Activated T-cell treated with anti-CD3 and anti-CD28 coated beads, Interleukin-2, amount 50 U/mL, for 72 hours (primary cell): ENCODE measurements at regions not wholly inside any gene's neighbourhood (a gene's known extent, or its start where the extent isn't known, plus 50 kb on each side); places are given as distances from the start of the nearest gene placed in this dataset.
A peak's percentile ranks its signal among the peaks of the same experiment; 100 is the strongest.
"Not testable (repeated sequence)": the region's sequence is repeated elsewhere in the genome, so short reads cannot be mapped to it uniquely, and the experiment has no call there.

Source experiments
- ATAC-seq, 2 donors: fragments of 150-1000 bp; cut with Tn5 transposase; replicated peaks in 1 of 2; 2 replicates each; pipeline ENCODE4 v1.10.0; 2021; ENCODE audit warnings: moderate library complexity in 2 of 2, mild to moderate bottlenecking in 1 of 2
- DNase-seq, 2 donors: peaks; one replicate each; pipeline ENCODE4 v3.0.0; 2021 to 2022; ENCODE audit warnings: mixed read lengths in 1 of 2
- H3K27ac Mint-ChIP-seq: one replicate; pipeline ENCODE4 v1.8.0; 2022; ENCODE audit warnings: mild to moderate bottlenecking, moderate library complexity, mixed read lengths
- H3K27me3 Mint-ChIP-seq: one replicate; pipeline ENCODE4 v1.8.0; 2022; ENCODE audit warnings: low read depth, mixed read lengths
- H3K36me3 Mint-ChIP-seq, 2 donors: one replicate each; pipeline ENCODE4 v1.8.0; 2022; ENCODE audit warnings: mixed read lengths in 2 of 2, mild to moderate bottlenecking in 1 of 2; ENCODE audit not compliant: insufficient read depth in 2 of 2
- H3K4me1 Mint-ChIP-seq: one replicate; pipeline ENCODE4 v1.8.0; 2022; ENCODE audit warnings: low read depth, mixed read lengths
- H3K4me3 Mint-ChIP-seq, 2 donors: one replicate each; pipeline ENCODE4 v1.8.0; 2022; ENCODE audit warnings: mild to moderate bottlenecking in 2 of 2, mixed read lengths in 2 of 2, moderate library complexity in 2 of 2
- H3K9me3 Mint-ChIP-seq, 2 donors: one replicate each; pipeline ENCODE4 v1.8.0; 2022; ENCODE audit warnings: mixed read lengths in 2 of 2

DNA sequence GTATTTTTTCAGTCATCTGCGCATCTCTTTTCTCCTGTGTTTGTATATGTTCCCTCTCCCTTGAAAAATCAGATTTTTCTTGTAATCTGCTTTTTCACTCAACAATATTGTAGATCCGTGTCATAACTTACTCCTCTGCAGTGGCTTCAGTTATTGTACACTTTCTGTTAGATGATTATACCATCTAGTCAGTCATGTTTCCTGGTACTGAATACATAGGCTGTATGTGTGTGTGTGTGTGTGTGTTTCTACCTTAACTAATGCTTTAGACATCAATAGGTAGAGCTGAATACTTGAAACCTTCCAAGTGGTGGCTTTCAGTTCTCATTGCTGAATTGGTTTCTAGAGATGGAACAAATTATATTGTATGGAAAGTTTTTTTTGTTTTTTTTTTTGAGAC is 77.4 kb upstream of the LYSMD4 start:
- not testable (repeated sequence) for H3K27me3 Mint-ChIP-seq, H3K9me3 Mint-ChIP-seq, DNase-seq
- Mint-ChIP-seq H3K4me3 (peak overlapping the region; percentile 84 to 89), H3K4me1 (peaks cover 39% of the 10 kb centered on the region), H3K27ac (peak overlapping the region; percentile 81), H3K36me3 (peaks cover 8 to 16% of the 10 kb centered on the region in 2 donors)
- ATAC-seq, result peak; percentile 43 to 44

DNA sequence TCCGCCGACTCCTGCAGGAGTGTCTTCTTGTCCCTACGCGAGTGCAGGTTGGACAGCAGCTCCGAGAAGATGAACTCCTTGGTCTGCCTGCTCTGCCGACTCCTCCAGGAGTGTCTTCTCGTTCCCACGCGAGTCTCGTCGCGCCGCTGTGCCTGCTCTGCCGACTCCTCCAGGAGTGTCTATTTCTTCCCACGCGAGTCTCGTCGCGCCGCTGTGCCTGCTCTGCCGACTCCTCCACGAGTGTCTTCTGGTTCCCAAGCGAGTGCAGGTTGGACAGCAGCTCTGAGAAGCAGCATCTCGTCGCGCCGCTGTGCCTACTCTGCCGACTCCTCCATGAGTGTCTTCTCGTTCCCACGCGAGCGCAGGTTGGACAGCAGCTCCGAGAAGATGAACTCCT is 66.6 kb upstream of the LYSMD4 start:
- not testable (repeated sequence) for H3K27me3 Mint-ChIP-seq, H3K27ac Mint-ChIP-seq, H3K36me3 Mint-ChIP-seq, H3K4me3 Mint-ChIP-seq, H3K4me1 Mint-ChIP-seq, H3K9me3 Mint-ChIP-seq, DNase-seq, ATAC-seq

GRCh38 chr15:99799182-99799853 is 66.1 kb upstream of the LYSMD4 start:
- H3K36me3 Mint-ChIP-seq, H3K4me1 Mint-ChIP-seq, H3K4me3 Mint-ChIP-seq, DNase-seq, H3K27ac Mint-ChIP-seq, H3K27me3 Mint-ChIP-seq, ATAC-seq, H3K9me3 Mint-ChIP-seq: not testable (repeated sequence)

- not testable (repeated sequence) for H3K27me3 Mint-ChIP-seq, H3K36me3 Mint-ChIP-seq, H3K27ac Mint-ChIP-seq, H3K4me1 Mint-ChIP-seq, H3K9me3 Mint-ChIP-seq, ATAC-seq, DNase-seq, H3K4me3 Mint-ChIP-seq
Measured at GRCh38 chr15:99796940-99797870, 64.0 kb upstream of the LYSMD4 start.

DNA sequence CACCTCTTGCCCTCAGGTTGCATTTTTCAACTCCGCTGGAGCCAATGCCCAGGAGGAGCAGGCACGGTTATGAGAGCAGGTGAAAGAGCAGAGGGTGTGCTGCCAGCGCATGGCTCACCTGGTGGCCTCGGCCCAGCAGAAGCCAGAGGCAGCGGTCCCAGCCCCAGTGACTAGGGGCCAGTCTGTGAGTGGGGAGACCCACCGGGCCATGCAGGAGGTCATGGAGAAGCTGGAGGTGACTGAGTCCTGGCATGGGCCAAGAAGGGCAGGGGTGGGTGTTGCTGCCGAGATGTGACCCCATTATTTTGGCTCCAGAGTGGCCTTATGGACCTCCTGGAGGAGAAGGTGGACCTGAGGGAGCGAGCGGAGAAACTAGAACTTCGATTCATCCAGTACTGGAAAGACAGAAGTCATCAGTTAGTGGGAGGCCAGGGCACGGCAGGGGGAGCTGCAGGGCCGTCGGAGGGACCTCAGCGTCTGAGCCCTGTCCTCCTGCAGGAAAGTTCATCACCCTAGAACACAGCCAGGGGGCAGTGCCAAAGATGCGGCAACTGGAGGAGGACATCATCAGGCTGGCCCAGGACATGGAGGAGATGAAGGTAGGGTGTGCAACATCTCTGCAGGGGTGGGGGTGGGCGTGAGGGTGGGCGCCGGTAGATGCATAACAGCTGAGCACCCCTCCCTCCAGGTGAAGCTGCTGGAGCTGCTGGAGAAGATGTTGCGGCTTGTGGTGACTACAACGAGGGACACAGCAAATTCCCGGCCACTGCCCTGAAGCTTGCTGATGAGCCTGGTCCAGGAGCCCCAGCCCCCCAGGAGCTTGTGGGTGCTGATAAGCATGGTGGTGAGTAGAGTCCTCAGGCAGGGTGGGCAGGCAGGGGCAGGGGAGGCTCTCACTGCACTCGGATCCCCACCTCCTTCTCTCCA is 58.9 kb upstream of the LYSMD4 start:
- H3K36me3 Mint-ChIP-seq, DNase-seq, H3K4me1 Mint-ChIP-seq, H3K4me3 Mint-ChIP-seq, ATAC-seq, H3K9me3 Mint-ChIP-seq, H3K27ac Mint-ChIP-seq, H3K27me3 Mint-ChIP-seq: not testable (repeated sequence)

GRCh38 chr15:99790751-99791150 is 57.5 kb upstream of the LYSMD4 start:
- H3K36me3 Mint-ChIP-seq, H3K4me3 Mint-ChIP-seq: not testable (repeated sequence)

DNA sequence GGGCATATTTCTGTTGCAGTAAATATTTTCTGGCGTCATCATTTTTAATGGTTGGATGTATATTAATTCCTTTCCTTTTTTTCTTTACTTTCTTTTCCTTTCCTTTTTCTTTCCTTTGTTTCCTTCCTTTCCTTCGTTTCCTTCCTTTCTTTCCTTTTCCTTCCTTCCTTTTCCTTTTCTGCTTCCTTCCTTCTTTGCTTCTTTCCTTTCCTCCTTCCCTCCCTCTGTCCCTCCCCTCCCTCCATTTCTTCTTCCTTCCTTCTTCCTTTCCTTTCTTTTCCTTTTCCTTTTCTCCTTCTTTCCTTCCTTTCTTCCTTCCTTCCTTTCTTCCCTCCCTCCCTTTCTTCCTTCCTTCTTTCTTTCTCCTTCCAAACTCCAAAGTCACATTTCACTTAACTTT is 54.9 kb upstream of the LYSMD4 start:
- Mint-ChIP-seq H3K27me3 (no peaks in the 10 kb centered on the region), H3K4me3 (no peak overlapping the region), H3K27ac (no peak overlapping the region)

More at GRCh38 chr15:99790751-99791150, 57.5 kb upstream of the LYSMD4 start:
- H3K27me3 Mint-ChIP-seq, DNase-seq, H3K4me1 Mint-ChIP-seq, ATAC-seq, H3K9me3 Mint-ChIP-seq, H3K27ac Mint-ChIP-seq: not testable (repeated sequence)

DNA sequence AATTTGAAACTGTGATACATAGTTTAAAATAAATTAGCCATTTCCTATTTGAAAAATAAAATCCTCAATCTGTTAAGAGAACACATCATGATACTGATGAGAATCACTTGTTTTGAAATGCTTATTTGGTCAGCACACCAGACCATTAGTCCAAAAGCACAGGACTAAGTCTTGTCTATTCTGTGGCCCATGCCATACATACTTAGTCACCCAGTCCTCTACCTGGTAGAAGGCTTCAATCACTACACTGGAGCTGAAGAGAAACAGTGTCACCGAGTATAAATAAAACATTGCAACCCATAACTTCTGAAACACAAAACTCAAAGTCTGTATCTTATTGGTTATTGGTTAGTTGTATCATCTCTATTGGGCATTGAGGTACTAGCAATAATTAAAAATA is 51.6 kb upstream of the LYSMD4 start:
- ATAC-seq, DNase-seq, H3K4me3 Mint-ChIP-seq, H3K4me1 Mint-ChIP-seq, H3K36me3 Mint-ChIP-seq, H3K27me3 Mint-ChIP-seq, H3K27ac Mint-ChIP-seq, H3K9me3 Mint-ChIP-seq: not testable (repeated sequence)

More for the DNA sequence above, 54.9 kb upstream of the LYSMD4 start:
- no peak for ATAC-seq
- Mint-ChIP-seq H3K9me3 (no peaks in the 10 kb centered on the region), H3K4me1 (no peaks in the 10 kb centered on the region), H3K36me3 (no peaks in the 10 kb centered on the region)
- no peak for DNase-seq

DNA sequence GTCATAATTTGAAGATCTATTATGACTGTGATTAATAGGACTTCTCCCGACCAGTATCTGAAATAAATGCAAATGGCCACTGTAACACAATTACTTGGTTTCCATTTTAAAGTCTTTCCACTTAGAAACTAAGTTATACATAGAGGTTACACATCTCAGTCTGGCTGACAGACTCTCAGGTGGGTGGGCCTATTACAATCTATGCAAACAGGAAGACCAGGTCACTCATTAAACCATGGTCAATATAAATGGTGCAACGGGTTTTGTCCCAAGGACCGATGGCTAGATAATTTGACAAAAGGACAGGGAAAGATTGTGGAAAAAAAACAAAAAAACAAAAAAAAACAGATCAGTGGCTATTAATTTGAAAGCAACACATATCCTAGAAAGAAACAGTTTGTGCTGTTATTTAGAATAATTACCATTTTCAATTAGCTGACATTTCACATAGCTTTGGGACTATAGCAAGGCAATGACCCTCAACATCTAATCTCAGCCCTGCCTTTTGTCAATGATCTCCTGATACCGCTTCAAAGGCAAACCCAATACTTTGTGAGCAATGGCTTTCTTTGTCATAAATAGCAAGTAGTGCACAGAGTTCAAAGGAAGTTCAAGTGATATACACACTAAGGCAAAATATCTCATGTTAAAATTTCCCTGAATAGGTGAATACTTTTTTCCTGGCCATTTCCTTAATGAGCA is 50.8 kb upstream of the LYSMD4 start:
- not testable (repeated sequence) for DNase-seq, H3K27ac Mint-ChIP-seq, H3K27me3 Mint-ChIP-seq, H3K36me3 Mint-ChIP-seq, H3K4me3 Mint-ChIP-seq, ATAC-seq, H3K9me3 Mint-ChIP-seq, H3K4me1 Mint-ChIP-seq
